Superior temporal gyrus (tissue), 1 donor: ENCODE measurements at regions not wholly inside any gene's neighbourhood (a gene's known extent, or its start where the extent isn't known, plus 50 kb on each side); places are given as distances from the start of the nearest gene placed in this dataset.

ENCODE experiments used
- DNase-seq: peaks from one replicate; pipeline ENCODE4 v3.0.0-alpha.2; 2016; ENCODE audit errors: extremely low spot score

DNA sequence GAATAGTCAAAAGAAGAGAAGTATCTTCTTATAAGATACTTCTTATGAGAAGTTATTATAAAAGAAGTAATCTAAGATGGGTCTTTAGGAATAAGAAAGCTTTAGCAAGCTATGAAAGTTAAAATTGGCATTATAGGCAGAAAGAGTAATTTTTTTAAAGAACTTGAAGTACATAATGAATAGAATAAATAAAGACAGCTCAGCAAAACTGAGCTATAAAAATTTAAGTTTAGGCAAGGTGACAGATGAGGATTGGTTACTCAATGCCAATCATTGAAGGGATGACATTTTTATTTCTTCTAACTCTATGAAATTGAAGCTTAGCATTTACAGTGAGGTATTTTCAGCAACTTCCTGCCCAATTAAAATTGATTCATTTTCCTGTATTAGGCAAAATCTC is 966.8 kb downstream of the BRINP3 start:
- DNase-seq, result no peak

- DNase-seq, result no peak
Observed at GRCh38 chr1:189513091-189513490, 964.6 kb downstream of the BRINP3 start.

- DNase-seq, result no peak
Observed at GRCh38 chr1:189522441-189522840, 955.2 kb downstream of the BRINP3 start.

DNA sequence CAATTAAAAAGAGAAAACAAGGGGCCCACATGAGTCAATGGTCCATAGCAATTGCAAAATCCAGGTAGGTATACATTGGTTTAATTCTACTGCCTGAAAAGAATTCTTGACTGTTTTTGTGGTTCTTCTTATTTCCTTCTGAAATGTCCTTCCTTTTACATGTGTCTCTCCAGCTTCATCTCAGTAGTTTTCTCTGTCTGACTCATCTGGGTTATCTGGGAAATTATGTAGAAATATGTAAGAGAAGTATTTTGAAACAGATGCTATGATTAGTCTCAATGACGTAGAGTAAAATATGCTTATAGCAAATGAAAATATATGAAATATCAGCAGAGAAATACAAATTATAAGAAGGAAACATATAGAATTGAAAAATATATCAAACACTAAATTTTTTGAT is 953.2 kb downstream of the BRINP3 start:
- no peak for DNase-seq

DNA sequence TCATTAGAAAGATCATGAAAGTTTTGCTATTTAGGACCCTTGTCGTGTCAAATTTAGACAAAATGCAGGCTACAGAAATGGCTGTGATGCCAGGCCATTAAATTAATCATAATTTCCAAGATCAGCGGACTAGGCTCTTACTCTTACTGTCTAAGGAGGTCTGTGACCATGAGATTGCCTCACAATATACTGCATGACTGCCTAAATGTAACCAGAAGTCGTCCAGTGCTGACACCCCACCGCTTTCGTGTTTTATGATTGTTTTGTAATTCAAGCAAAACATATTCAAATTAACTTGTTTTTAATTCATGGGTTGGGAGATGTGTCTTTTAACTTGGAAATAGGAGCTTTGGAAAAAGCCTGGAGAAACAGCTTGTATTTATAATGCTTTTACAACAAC is 947.5 kb downstream of the BRINP3 start:
- DNase-seq, result no peak

GRCh38 chr1:189538271-189538670 is 939.4 kb downstream of the BRINP3 start:
- DNase-seq, result no peak

- no peak for DNase-seq
Observed at GRCh38 chr1:189550498-189550897, 927.2 kb downstream of the BRINP3 start.

- DNase-seq, result no peak
Observed at GRCh38 chr1:189563784-189564183, 913.9 kb downstream of the BRINP3 start.

- DNase-seq, result no peak
Observed at GRCh38 chr1:189567890-189568289, 909.8 kb downstream of the BRINP3 start.

- DNase-seq, result no peak
Observed at GRCh38 chr1:189596197-189596596, 881.5 kb downstream of the BRINP3 start.

DNA sequence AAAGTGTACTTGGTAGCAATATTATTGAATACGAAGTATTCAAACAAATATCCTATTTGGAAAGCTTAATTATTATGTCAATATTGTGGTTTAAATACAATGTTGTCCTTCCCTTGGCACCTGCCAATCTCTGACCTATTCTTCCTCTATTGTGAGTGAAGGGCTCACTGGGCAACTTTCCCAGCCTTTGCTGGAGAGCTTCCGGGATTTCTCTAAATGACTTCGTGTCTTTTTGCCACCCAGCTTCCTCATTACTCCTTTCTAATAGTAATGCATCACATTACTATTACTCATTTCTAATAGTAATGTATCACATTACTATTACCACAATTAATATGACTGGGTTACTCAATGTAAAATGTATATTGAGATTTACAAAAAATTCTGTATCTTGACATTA is 880.6 kb downstream of the BRINP3 start:
- DNase-seq, result no peak

DNA sequence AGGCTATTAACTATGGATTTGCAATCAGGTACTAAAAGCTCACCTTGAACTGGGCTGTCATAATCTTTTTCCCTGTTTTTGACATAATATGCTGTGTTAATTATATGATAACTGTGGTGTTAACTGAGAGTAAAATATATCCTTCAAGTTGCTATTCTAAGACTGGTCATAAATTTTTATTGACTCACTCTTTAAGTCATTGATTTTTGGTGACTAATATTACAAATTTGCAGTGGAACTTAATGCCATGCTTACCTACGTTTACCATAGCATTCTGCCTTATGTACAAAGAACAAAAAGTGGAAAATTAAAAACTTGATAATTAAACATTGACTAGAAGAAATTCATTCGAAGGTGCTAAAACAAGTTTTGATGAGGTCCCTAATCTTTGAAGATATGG is 872.4 kb downstream of the BRINP3 start:
- DNase-seq, result no peak

- no peak for DNase-seq
Observed at GRCh38 chr1:189606047-189606446, 871.6 kb downstream of the BRINP3 start.

- no peak for DNase-seq
Observed at GRCh38 chr1:189606795-189607476, 870.7 kb downstream of the BRINP3 start.

DNA sequence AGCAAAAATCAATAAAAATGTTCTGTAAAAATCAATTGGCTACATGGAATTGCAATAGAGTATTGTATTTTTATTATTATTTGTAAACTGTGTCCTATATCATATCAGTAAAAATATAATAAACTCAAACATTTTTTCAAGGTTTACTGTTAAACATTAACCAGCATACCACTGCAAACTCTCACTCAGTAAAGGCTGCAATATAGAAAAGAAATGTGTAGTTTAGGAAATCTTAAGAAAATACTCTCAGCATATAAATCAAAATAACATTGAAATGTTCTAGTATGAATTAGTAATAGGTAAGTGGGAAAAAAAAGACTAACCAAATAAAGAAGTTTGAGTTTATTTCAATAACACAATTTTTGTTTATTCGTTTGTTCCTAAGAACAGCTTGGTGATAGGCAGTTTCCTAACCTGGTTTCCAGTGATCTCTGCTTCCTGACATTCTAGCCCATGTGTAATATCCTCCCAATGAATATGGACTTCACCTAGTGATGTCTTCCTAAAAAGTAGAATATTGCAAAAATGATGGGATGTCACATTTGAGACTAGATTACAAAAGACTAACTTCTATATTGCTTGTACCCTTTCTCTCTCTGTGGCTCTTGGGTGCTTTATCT is 870.1 kb downstream of the BRINP3 start:
- DNase-seq, result no peak

GRCh38 chr1:189609167-189609566 is 868.5 kb downstream of the BRINP3 start:
- no peak for DNase-seq

DNA sequence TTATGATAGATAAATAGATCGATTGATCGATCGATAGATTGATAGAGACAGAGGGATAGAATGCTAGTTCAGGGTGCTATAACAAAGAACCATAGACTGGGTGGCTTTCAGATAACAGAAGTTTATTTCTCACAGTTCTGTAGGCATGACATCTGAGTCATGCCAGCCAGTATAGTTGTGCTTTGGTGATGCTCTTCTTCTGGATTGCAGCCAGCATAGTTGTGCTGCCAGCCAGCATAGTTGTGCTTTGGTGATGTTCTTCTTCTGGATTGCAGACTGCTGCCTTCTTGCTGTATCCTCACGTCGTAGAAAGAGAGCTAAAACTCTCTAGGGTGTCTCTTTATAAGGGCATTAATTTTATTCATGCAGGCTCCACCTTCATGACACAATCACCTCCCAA is 860.8 kb downstream of the BRINP3 start:
- peak; percentile 17 for DNase-seq

- DNase-seq, result peak; percentile 28
Observed at GRCh38 chr1:189619682-189620332, 857.9 kb downstream of the BRINP3 start.

DNA sequence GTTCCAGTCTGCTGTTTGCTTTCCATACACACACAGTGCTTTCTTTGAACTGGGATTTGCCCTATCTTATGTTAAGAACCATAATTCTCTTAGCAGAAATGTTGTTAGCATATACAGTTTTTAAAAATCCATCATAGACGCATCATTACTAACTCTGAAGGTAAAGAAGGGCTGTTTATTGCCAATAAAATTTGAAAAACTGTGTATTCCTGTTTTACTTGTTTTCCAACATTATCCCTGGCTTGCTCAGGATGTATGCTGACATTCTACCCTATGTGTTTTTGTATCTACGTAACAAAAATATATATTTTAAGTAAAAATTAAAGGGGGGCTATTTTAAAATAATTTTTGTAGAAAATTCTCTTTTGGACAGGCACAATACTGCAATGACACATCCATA is 857.2 kb downstream of the BRINP3 start:
- DNase-seq, result no peak

- no peak for DNase-seq
Observed at GRCh38 chr1:189623336-189623735, 854.3 kb downstream of the BRINP3 start.

GRCh38 chr1:189627427-189627826 is 850.2 kb downstream of the BRINP3 start:
- no peak for DNase-seq

- no peak for DNase-seq
Observed at GRCh38 chr1:189628857-189629256, 848.8 kb downstream of the BRINP3 start.

DNA sequence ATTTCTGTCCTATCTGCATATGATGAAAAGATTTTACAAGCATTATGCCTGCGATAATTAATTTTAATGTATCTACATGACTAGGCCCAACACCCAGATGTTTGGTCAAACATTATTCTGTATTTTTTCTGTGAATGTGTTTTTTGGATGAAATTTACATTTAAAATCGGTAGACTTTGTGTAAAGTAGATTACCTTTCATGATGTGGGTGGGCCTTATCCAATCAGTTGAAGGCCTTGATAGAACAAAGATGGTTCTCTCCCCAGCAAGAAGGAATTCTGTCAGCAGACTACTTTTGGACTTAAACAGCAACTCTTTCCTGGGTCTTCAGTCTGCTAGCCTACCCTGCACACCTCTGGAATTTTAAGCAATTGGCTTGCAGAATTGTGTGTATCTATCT is 844.0 kb downstream of the BRINP3 start:
- DNase-seq, result no peak
